GM12872 (cell line): ENCODE measurements at regions not wholly inside any gene's neighbourhood (a gene's known extent, or its start where the extent isn't known, plus 50 kb on each side); places are given as distances from the start of the nearest gene placed in this dataset.

Experiments used
- CTCF ChIP-seq: IDR thresholded peaks from 3 replicates; pipeline ENCODE4 v1.5.1; 2011; ENCODE audit warnings: low read depth, mild to moderate bottlenecking, low read length, moderate library complexity; ENCODE audit not compliant: insufficient read depth

DNA sequence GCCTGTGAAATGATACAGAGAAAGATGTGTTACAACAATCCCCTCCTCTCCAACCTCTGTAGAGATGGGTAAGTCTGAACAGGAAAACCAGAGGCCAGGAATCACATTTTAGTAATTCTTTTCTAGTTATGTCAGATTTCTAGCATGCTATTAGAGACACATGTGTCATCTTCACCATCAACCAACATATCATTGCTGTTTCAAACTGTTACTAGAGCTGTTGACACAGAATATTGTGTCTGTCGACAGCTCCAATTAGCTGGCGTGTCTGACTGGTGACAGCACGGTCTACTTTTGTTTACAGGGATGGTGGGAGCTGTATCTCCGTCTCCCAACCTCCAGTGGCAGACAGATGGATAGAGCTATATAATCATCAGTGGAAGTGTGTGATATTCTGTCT is 393.2 kb downstream of the SOX2 start:
- TF ChIP-seq CTCF: no peak

GRCh38 chr3:182105875-182106274 is 394.1 kb downstream of the SOX2 start:
- TF ChIP-seq CTCF: no peak

DNA sequence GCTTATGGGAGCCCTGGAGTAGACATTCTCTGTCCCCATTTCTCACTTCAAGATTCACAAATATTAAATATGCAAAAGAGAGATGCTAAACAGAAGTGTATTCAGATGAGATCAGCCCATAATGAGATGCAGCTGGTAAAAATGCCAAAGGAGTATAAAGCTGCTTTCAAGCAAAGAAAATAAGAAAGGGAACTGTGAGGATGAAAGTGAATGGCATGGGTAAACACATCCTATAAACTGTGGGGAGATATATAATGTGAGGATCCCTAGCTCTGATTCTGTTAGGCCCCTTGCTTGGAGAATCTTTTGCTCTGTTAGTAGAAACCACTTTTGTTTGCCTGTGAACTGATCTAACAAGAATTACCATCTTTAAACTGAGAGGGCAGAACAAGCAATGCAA is 396.6 kb downstream of the SOX2 start:
- no peak for TF ChIP-seq CTCF

GRCh38 chr3:182111967-182112366 is 400.2 kb downstream of the SOX2 start:
- TF ChIP-seq CTCF: no peak

GRCh38 chr3:182115328-182116015 is 403.7 kb downstream of the SOX2 start:
- TF ChIP-seq CTCF: no peak

GRCh38 chr3:182116386-182116785 is 404.7 kb downstream of the SOX2 start:
- no peak for TF ChIP-seq CTCF

DNA sequence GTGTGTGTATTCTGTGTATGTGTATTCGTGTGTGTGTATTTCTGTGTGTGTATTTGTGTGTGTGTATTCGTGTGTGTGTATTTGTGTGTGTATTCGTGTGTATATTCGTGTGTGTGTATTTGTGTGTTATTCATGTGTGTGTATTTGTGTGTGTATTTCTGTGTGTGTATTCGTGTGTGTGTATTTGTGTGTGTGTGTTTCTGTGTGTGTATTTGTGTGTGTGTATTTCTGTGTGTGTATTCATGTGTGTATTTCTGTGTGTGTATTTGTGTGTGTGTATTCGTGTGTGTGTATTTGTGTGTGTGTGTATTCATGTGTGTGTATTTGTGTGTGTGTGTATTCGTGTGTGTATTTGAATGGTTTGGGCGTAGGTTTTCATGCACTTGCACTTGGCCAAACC is 405.4 kb downstream of the SOX2 start:
- TF ChIP-seq CTCF: no peak
